Mucosa of descending colon (tissue), 3 donors: ENCODE measurements at regions not wholly inside any gene's neighbourhood (a gene's known extent, or its start where the extent isn't known, plus 50 kb on each side); places are given as distances from the start of the nearest gene placed in this dataset.
"Not testable (repeated sequence)": the region's sequence is repeated elsewhere in the genome, so short reads cannot be mapped to it uniquely, and the experiment has no call there.

ENCODE experiments used
- ATAC-seq: fragments of 200-7000 bp; cut with Tn5 transposase; one replicate; pipeline ENCODE4 v1.9.1; 2020; ENCODE audit warnings: mild to moderate bottlenecking, moderate library complexity
- DNase-seq, 3 donors: peaks; one replicate each; pipeline ENCODE4 v3.0.0-alpha.2; 2020
- H3K36me3 ChIP-seq: fragments of 200-600 bp; one replicate; pipeline ENCODE4 v1.8.0; 2021; ENCODE audit warnings: low read depth, mild to moderate bottlenecking
- H3K4me1 ChIP-seq: fragments of 200-600 bp; one replicate; pipeline ENCODE4 v1.8.0; 2021; ENCODE audit warnings: low read depth, mild to moderate bottlenecking
- H3K4me3 ChIP-seq: fragments of 200-600 bp; one replicate; pipeline ENCODE4 v1.8.0; 2021; ENCODE audit warnings: mild to moderate bottlenecking
- H3K9me3 ChIP-seq: fragments of 200-600 bp; one replicate; pipeline ENCODE4 v1.8.0; 2021; ENCODE audit warnings: mild to moderate bottlenecking
- CTCF ChIP-seq: fragments of 200-600 bp; IDR thresholded peaks from one replicate; pipeline ENCODE4 v1.8.0; 2022; ENCODE audit warnings: antibody characterized with exemption, mild to moderate bottlenecking
- intact Hi-C, 2 donors: fragments of 100-400 bp; cut with DNase I in 1 of 2; cut with micrococcal nuclease in 1 of 2; formaldehyde crosslinking; loops; one replicate each; pipeline versions ENCODE4 v1.11.0 to v1.11.1; 2022; cut with DNase I, micrococcal nuclease
- donor health status: DM: no; HTN: no; CAD: no; lungs with moderate emphysema.
- donor health status: DM: no; HTN: no; CAD: no.
- donor health status: DM: no; HTN: yes; CAD: no.

DNA sequence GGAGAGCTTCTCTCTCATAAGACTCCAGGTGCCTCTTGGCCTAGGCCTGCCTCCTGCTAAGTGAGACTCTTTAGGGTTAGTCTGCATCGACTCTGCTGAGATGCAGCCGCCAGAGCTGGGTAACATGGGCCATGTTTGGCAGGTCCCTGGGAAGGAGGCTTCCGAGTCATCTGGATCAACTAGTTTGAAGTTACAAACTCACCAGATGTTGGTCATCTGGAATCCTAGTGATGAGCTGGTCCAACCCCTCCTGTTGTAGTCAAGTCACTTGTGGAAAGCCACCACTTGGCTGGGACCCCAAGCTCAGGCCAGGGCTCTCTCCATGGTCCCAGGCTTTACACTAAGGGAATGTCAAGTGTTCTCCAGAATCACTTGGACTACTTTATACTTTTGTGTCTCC lies 143.4 kb downstream of the ADRA2C start:
- DNase-seq: not testable (repeated sequence)

GRCh38 chr4:3910161-3910950 lies 144.2 kb downstream of the ADRA2C start:
- DNase-seq, intact Hi-C loops, ATAC-seq, H3K9me3 ChIP-seq, H3K4me1 ChIP-seq, H3K4me3 ChIP-seq, H3K36me3 ChIP-seq: not testable (repeated sequence)

More for the DNA sequence above, 143.4 kb downstream of the ADRA2C start:
- ATAC-seq, H3K4me3 ChIP-seq, intact Hi-C loops, H3K4me1 ChIP-seq, H3K36me3 ChIP-seq, H3K9me3 ChIP-seq: not testable (repeated sequence)

DNA sequence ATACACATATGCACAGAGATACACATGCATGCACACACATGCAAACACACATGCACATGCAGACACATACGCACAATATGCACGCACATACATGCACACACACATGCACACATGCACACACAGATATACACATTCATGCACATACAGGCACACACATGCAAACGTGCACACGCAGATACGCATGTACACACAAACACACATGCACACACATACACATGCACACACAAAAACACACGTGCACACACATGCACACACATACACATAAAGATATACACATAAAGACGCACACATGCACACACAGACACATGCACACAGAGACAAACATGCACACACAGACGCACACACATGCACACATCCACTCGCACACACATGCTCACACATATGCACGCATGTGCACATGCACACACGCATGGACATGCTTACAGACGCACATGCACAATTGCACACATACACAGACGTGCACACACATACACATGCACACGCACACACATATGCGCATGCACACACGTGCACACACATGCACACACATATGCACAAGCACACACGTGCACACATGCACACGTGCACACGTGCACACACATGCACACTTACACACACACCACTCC lies 145.2 kb downstream of the ADRA2C start:
- Histone ChIP-seq H3K9me3 (no peaks in the 10 kb centered on the region), H3K4me3 (no peak overlapping the region), H3K4me1 (no peaks in the 10 kb centered on the region), H3K36me3 (no peaks in the 10 kb centered on the region)
- no peak for TF ChIP-seq CTCF
- intact Hi-C loops: no loop called here
- DNase-seq: no peak
- no peak for ATAC-seq

- H3K36me3 ChIP-seq, H3K9me3 ChIP-seq, H3K4me3 ChIP-seq, intact Hi-C loops, ATAC-seq, DNase-seq, H3K4me1 ChIP-seq: not testable (repeated sequence)
Observed at GRCh38 chr4:3914511-3914910, 148.3 kb downstream of the ADRA2C start.

DNA sequence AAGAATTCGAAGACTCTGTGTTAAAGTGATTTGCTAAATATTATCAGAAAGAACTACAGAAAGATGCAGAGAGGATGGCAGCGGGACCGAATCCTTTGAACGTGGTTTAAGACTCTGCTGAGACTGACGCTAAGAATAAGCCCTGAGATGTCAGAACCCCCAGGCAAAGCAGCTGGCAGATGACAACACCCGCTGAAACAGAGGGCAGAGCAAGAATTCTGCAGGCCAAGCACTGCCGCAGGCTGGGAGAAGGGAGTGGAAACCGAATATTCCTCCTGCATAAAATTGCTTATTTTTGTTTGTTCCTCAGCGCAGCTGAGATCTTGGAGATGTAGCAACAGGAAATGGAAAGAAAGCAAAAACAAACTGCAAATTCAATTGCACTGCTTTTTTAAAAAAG lies 153.3 kb downstream of the ADRA2C start:
- intact Hi-C loops, DNase-seq, ATAC-seq, H3K4me1 ChIP-seq, H3K4me3 ChIP-seq, H3K9me3 ChIP-seq, H3K36me3 ChIP-seq: not testable (repeated sequence)

DNA sequence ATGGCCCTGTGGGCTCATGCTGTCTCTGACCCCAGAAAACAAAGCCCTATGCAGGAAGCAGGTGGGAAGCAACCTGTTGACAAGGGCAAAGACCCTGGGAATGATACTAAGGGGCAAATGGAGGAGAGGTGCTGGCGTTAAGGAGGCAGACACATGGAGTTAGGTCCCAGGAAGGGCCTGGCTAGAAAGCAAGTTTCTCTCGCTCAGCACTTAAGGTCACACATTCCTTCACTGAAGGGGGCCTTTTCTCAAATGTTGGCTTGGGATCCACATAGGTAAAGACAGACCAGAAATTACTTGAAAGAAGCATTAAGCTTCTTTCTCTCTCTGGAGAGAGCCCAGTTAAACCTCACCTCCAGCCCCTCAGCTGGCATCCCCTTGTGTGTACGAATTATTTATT lies 155.7 kb downstream of the ADRA2C start:
- H3K9me3 ChIP-seq, H3K4me3 ChIP-seq, H3K36me3 ChIP-seq, DNase-seq, intact Hi-C loops, H3K4me1 ChIP-seq, ATAC-seq: not testable (repeated sequence)

- DNase-seq, H3K4me1 ChIP-seq, ATAC-seq, H3K4me3 ChIP-seq, H3K9me3 ChIP-seq, intact Hi-C loops, H3K36me3 ChIP-seq: not testable (repeated sequence)
Observed at GRCh38 chr4:3925841-3926240, 159.7 kb downstream of the ADRA2C start.

DNA sequence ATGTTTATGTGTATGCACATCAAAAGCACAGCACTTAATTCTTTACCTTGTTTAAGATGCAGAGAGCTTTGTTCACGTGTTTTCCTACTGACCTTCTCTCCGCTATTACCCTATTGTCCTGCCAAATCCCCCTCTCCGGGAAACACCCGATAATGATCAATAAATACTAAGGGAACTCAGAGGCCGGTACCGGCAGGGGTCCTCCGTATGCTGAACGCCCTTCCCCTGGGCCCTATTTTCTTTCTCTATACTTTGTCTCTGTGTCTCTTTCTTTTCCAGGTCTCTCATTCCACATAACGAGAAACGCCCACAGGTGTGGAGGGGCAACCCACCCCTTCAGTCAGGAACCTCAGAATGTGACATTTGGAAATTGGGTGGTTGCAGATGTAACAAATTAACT lies 160.1 kb downstream of the ADRA2C start:
- ATAC-seq, H3K4me3 ChIP-seq, intact Hi-C loops, DNase-seq, H3K36me3 ChIP-seq, H3K4me1 ChIP-seq, H3K9me3 ChIP-seq: not testable (repeated sequence)

GRCh38 chr4:3926969-3927755 lies 161.0 kb downstream of the ADRA2C start:
- ATAC-seq, H3K4me3 ChIP-seq, H3K9me3 ChIP-seq, intact Hi-C loops, H3K4me1 ChIP-seq, DNase-seq, H3K36me3 ChIP-seq: not testable (repeated sequence)

DNA sequence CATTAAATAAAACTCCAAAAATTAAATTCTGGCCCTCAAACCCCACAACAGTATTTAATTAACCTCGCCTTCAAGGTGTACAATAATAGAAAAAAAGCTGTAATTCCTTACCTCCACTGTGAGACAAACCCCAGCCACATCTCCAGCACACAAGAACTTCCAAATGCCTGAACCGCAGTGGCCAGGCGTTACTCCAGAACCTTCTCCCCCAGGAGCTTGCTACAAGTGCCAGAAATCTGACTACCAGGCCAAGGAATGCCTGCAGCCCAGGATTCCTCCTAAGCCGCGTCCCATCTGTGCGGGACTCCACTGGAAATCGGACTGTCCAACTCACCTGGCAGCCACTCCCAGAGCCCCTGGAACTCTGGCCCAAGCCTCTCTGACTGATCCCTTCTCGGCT lies 163.2 kb downstream of the ADRA2C start:
- H3K36me3 ChIP-seq, H3K9me3 ChIP-seq, H3K4me1 ChIP-seq, intact Hi-C loops, ATAC-seq, DNase-seq, H3K4me3 ChIP-seq: not testable (repeated sequence)

DNA sequence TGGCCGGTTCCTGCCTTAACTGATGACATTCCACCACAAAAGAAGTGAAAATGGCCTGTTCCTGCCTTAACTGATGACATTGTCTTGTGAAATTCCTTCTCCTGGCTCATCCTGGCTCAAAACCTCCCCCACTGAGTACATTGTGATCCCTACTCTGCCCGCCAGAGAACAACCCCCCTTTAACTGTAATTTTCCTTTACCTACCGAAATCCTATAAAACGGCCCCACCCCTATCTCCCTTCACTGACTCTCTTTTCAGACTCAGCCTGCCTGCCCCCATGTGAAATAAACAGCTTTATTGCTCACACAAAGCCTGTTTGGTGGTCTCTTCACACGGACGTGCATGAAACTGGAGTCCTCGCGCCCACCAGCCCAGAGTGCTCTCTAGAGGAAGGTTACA lies 166.5 kb downstream of the ADRA2C start:
- H3K36me3 ChIP-seq, H3K4me1 ChIP-seq, H3K4me3 ChIP-seq, H3K9me3 ChIP-seq, intact Hi-C loops, DNase-seq, ATAC-seq: not testable (repeated sequence)

DNA sequence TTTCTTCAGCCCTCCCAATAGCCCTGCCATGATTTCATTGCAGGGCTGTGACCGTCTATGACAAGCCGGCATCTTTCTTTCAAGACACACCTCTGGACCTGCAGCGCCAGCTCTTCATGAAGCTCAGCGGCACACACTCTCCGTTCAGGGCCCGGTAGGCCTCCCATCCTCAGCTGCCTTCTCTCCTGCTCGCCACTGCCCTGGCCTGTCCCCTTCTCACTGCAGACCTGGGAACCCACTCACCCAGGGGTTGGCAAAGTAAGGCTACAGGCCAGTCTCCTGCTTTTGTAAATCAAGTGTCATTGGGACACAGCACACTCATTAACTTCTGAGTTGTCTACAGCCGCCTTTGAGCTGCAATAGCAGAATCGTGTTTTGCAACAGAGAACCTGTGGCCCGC lies 169.2 kb downstream of the ADRA2C start:
- intact Hi-C loops, H3K4me1 ChIP-seq, DNase-seq, H3K9me3 ChIP-seq, H3K36me3 ChIP-seq, ATAC-seq, H3K4me3 ChIP-seq: not testable (repeated sequence)
